ENCODE measurements at regions not wholly inside any gene's neighbourhood (a gene's known extent, or its start where the extent isn't known, plus 50 kb on each side); places are given as distances from the start of the nearest gene placed in this dataset.

DNA sequence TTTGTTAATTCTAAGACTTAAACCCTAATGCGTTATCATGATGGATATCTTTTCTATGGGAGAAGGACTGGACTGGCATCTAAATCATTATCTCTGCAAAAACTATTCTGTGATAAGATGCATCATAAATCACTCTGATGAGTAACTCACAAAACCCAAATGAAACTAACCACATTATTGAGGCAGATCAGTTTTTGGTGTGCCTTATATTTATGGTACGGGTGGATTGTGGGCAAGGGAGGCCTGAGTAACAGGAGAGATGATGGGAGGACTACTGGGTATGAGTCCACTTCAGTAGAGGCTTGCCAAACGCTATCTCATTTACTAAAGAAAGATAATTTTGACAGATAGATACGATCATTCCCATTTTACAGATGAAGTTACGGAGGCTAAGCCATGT, 66.4 kb upstream of the GUCY1A1 start:
- TF ChIP-seq GATA2 (IDR thresholded peaks at IDR 0.05; ENCODE audit: low read depth, low read length) = no peak
- TF ChIP-seq GATA3 (IDR thresholded peaks at IDR 0.05; ENCODE audit: low read depth, low read length) = no peak
